OCI-LY7 (cell line): ENCODE measurements at regions not wholly inside any gene's neighbourhood (a gene's known extent, or its start where the extent isn't known, plus 50 kb on each side); places are given as distances from the start of the nearest gene placed in this dataset.

Experiments used
- EZH2phosphoT487 ChIP-seq: fragments of 200-600 bp; sonication (generic); IDR thresholded peaks from 2 replicates; pipeline ENCODE4 v1.6.1; 2018; ENCODE audit warnings: low read depth, borderline replicate concordance, mild to moderate bottlenecking, mixed run types, antibody characterized with exemption, low read length, moderate library complexity, mixed read lengths
- TF ChIP-seq, protein P1 (sequence below): fragments of 200-600 bp; sonication (generic); conservative IDR thresholded peaks from 2 replicates; pipeline ENCODE4 v1.5.1; 2014; ENCODE audit warnings: mild to moderate bottlenecking, antibody characterized with exemption, low read length, moderate library complexity, mixed read lengths

- TF ChIP-seq, protein P1, sequence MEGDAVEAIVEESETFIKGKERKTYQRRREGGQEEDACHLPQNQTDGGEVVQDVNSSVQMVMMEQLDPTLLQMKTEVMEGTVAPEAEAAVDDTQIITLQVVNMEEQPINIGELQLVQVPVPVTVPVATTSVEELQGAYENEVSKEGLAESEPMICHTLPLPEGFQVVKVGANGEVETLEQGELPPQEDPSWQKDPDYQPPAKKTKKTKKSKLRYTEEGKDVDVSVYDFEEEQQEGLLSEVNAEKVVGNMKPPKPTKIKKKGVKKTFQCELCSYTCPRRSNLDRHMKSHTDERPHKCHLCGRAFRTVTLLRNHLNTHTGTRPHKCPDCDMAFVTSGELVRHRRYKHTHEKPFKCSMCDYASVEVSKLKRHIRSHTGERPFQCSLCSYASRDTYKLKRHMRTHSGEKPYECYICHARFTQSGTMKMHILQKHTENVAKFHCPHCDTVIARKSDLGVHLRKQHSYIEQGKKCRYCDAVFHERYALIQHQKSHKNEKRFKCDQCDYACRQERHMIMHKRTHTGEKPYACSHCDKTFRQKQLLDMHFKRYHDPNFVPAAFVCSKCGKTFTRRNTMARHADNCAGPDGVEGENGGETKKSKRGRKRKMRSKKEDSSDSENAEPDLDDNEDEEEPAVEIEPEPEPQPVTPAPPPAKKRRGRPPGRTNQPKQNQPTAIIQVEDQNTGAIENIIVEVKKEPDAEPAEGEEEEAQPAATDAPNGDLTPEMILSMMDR, result no peak
- no peak for TF ChIP-seq EZH2phosphoT487
Measured at GRCh38 chr3:105253225-105253624, 113.5 kb upstream of the ALCAM start.
